Stimulated activated CD4-positive, alpha-beta T cell treated with anti-CD3 and anti-CD28 coated beads, TNF-alpha, amount 100 ng/mL, for 48 hours (primary cell): ENCODE measurements at regions not wholly inside any gene's neighbourhood (a gene's known extent, or its start where the extent isn't known, plus 50 kb on each side); places are given as distances from the start of the nearest gene placed in this dataset.
"Not testable (repeated sequence)": the region's sequence is repeated elsewhere in the genome, so short reads cannot be mapped to it uniquely, and the experiment has no call there.

Source experiments
- DNase-seq, 3 donors: peaks; one replicate each; pipeline ENCODE4 v3.0.0-alpha.2; 2020; ENCODE audit warnings: low read depth in 3 of 3

GRCh38 chr1:83095570-83095969 is 903.4 kb downstream of the TTLL7 start:
- no peak for DNase-seq

- DNase-seq = no peak
Observed at GRCh38 chr1:83090195-83090594, 908.7 kb downstream of the TTLL7 start.

GRCh38 chr1:83087851-83088250 is 911.1 kb downstream of the TTLL7 start:
- DNase-seq = no peak

GRCh38 chr1:83086986-83087512 is 911.9 kb downstream of the TTLL7 start:
- DNase-seq = no peak

GRCh38 chr1:83086346-83086745 is 912.6 kb downstream of the TTLL7 start:
- DNase-seq = no peak

- no peak for DNase-seq
Observed at GRCh38 chr1:83083589-83084224, 915.2 kb downstream of the TTLL7 start.

GRCh38 chr1:83077411-83077810 is 921.5 kb downstream of the TTLL7 start:
- DNase-seq = no peak

- no peak for DNase-seq
Observed at GRCh38 chr1:83075107-83075506, 923.8 kb downstream of the TTLL7 start.

GRCh38 chr1:83067954-83068353 is 931.0 kb downstream of the TTLL7 start:
- DNase-seq = no peak

- DNase-seq = no peak
Observed at GRCh38 chr1:83065952-83066727, 932.8 kb downstream of the TTLL7 start.

GRCh38 chr1:83064589-83065242 is 934.2 kb downstream of the TTLL7 start:
- no peak for DNase-seq

- DNase-seq = no peak
Observed at GRCh38 chr1:83060651-83061390, 938.1 kb downstream of the TTLL7 start.

- DNase-seq = no peak
Observed at GRCh38 chr1:83060221-83060620, 938.7 kb downstream of the TTLL7 start.

- DNase-seq = no peak
Observed at GRCh38 chr1:83058327-83058726, 940.6 kb downstream of the TTLL7 start.

GRCh38 chr1:83055391-83056170 is 943.4 kb downstream of the TTLL7 start:
- no peak for DNase-seq

- DNase-seq = no peak
Observed at GRCh38 chr1:83053446-83053845, 945.5 kb downstream of the TTLL7 start.

- DNase-seq = no peak
Observed at GRCh38 chr1:83052865-83053264, 946.1 kb downstream of the TTLL7 start.

- DNase-seq = not testable (repeated sequence)
Observed at GRCh38 chr1:83051053-83051452, 947.9 kb downstream of the TTLL7 start.

- no peak for DNase-seq
Observed at GRCh38 chr1:83043244-83043643, 955.7 kb downstream of the TTLL7 start.

- not testable (repeated sequence) for DNase-seq
Observed at GRCh38 chr1:83039091-83039490, 959.8 kb downstream of the TTLL7 start.

GRCh38 chr1:83034851-83035250 is 964.1 kb downstream of the TTLL7 start:
- no peak for DNase-seq
